MCF 10A (cell line): ENCODE measurements at regions not wholly inside any gene's neighbourhood (a gene's known extent, or its start where the extent isn't known, plus 50 kb on each side); places are given as distances from the start of the nearest gene placed in this dataset.

ENCODE experiments used
- BruUV-seq: library from RNA; stranded (reverse); fragments of 400-500 nt; replicated peaks from 2 replicates; lab custom pipeline; 2021; lab: Mats Ljungman, UMichigan
- CTCF ChIA-PET: fragments of 300-600 bp; sonication (Branson Sonifier 250); formaldehyde crosslinking; extraction: SDS; loops from one replicate; lab custom pipeline; 2021; ENCODE audit warnings: antibody characterized with exemption, inconsistent platforms; lab: Yijun Ruan, JAX
- POLR2A ChIA-PET: fragments of 300-600, 350-650 bp; sonication (Branson Sonifier 250); formaldehyde crosslinking; extraction: SDS; loops from one replicate; lab custom pipeline; 2020; ENCODE audit warnings: antibody characterized with exemption, inconsistent platforms; lab: Yijun Ruan, JAX
- DNase-seq: peaks from one replicate; pipeline ENCODE4 v3.0.0-alpha.2; 2018; ENCODE audit not compliant: unreplicated experiment
- H3K27ac Mint-ChIP-seq: one replicate; pipeline ENCODE4 v1.8.0; 2022; ENCODE audit warnings: mild to moderate bottlenecking, low read depth, mixed read lengths; ENCODE audit not compliant: unreplicated experiment
- H3K27me3 Mint-ChIP-seq: one replicate; pipeline ENCODE4 v1.8.0; 2022; ENCODE audit warnings: mixed read lengths; ENCODE audit not compliant: insufficient read depth, unreplicated experiment
- H3K36me3 Mint-ChIP-seq: one replicate; pipeline ENCODE4 v1.8.0; 2022; ENCODE audit warnings: mild to moderate bottlenecking, moderate library complexity, mixed read lengths; ENCODE audit not compliant: insufficient read depth, unreplicated experiment
- H3K4me1 Mint-ChIP-seq: one replicate; pipeline ENCODE4 v1.8.0; 2022; ENCODE audit warnings: mixed read lengths; ENCODE audit not compliant: insufficient read depth, unreplicated experiment
- H3K4me3 Mint-ChIP-seq: one replicate; pipeline ENCODE4 v1.8.0; 2022; ENCODE audit warnings: mild to moderate bottlenecking, moderate library complexity, mixed read lengths; ENCODE audit not compliant: unreplicated experiment
- H3K9me3 Mint-ChIP-seq: one replicate; pipeline ENCODE4 v1.8.0; 2022; ENCODE audit warnings: mixed read lengths; ENCODE audit not compliant: unreplicated experiment
- intact Hi-C: fragments of 100-400 bp; cut with micrococcal nuclease; formaldehyde crosslinking; loops from 2 replicates; pipeline ENCODE4 v1.14.1; 2022
- TF ChIP-seq, protein P1 (sequence below): fragments of 200-600 bp; IDR thresholded peaks from one replicate; pipeline ENCODE4 v1.8.0; 2022; ENCODE audit warnings: antibody characterized with exemption, mild to moderate bottlenecking; ENCODE audit not compliant: unreplicated experiment

GRCh38 chr5:82992646-82993045 lies 84.5 kb downstream of the TMEM167A start:
- TF ChIP-seq, protein P1, sequence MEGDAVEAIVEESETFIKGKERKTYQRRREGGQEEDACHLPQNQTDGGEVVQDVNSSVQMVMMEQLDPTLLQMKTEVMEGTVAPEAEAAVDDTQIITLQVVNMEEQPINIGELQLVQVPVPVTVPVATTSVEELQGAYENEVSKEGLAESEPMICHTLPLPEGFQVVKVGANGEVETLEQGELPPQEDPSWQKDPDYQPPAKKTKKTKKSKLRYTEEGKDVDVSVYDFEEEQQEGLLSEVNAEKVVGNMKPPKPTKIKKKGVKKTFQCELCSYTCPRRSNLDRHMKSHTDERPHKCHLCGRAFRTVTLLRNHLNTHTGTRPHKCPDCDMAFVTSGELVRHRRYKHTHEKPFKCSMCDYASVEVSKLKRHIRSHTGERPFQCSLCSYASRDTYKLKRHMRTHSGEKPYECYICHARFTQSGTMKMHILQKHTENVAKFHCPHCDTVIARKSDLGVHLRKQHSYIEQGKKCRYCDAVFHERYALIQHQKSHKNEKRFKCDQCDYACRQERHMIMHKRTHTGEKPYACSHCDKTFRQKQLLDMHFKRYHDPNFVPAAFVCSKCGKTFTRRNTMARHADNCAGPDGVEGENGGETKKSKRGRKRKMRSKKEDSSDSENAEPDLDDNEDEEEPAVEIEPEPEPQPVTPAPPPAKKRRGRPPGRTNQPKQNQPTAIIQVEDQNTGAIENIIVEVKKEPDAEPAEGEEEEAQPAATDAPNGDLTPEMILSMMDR: no peak
- H3K27me3 Mint-ChIP-seq: no peaks in the 10 kb centered on the region
- DNase-seq: no peak
- CTCF ChIA-PET: no interaction called here
- intact Hi-C loops: no loop called here
- H3K4me1 Mint-ChIP-seq: no peaks in the 10 kb centered on the region
- no TSS peak for BruUV-seq
- no peaks in the 10 kb centered on the region for H3K9me3 Mint-ChIP-seq
- H3K27ac Mint-ChIP-seq: no peak overlapping the region
- POLR2A ChIA-PET: no interaction called here
- no peak overlapping the region for H3K4me3 Mint-ChIP-seq
- H3K36me3 Mint-ChIP-seq: no peaks in the 10 kb centered on the region

GRCh38 chr5:82991678-82992323 lies 85.4 kb downstream of the TMEM167A start:
- Mint-ChIP-seq H3K4me3 (no peak overlapping the region), H3K9me3 (no peaks in the 10 kb centered on the region), H3K36me3 (no peaks in the 10 kb centered on the region), H3K27ac (no peak overlapping the region), H3K27me3 (no peaks in the 10 kb centered on the region), H3K4me1 (no peaks in the 10 kb centered on the region)
- intact Hi-C loops: no loop called here
- TF ChIP-seq, protein P1: no peak
- peak; percentile 46 for DNase-seq
- CTCF ChIA-PET: no interaction called here
- BruUV-seq: no TSS peak
- POLR2A ChIA-PET: no interaction called here

- POLR2A ChIA-PET: no interaction called here
- Mint-ChIP-seq H3K36me3 (no peaks in the 10 kb centered on the region), H3K4me1 (no peaks in the 10 kb centered on the region), H3K27ac (no peak overlapping the region), H3K9me3 (no peaks in the 10 kb centered on the region), H3K4me3 (no peak overlapping the region), H3K27me3 (no peaks in the 10 kb centered on the region)
- intact Hi-C loops: no loop called here
- CTCF ChIA-PET: interaction anchor here (1.0 kb wide), 1 partner anchor 438 kb away, joined by 3 read pairs; no protein-coding TSS in a partner anchor
- TF ChIP-seq, protein P1: no peak
- no TSS peak for BruUV-seq
- DNase-seq: no peak
These were observed 86.1 kb downstream of the TMEM167A start for GRCh38 chr5:82991059-82991458.

DNA sequence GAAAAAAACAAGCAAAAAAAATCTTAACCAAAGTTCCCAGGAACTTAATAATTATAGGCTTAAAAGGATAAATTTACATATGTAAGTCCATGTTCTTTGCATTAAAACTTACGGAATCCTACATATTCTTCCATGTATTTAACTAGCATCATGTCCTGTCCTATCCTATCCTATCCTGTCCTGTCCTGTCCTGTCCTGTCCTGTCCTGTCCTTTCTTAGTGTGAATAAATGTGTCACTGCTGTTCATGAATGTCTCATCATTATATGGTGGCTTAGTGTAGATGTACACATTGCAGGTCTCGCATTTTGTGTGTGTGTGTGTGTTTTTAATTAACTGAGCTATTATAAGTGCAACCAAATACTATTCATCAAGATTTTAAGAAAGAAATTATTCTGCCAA lies 90.0 kb downstream of the TMEM167A start:
- no peak for DNase-seq
- intact Hi-C loops: no loop called here
- CTCF ChIA-PET: no interaction called here

More for the DNA sequence above, 90.0 kb downstream of the TMEM167A start:
- Mint-ChIP-seq H3K27me3 (no peaks in the 10 kb centered on the region), H3K9me3 (no peaks in the 10 kb centered on the region), H3K27ac (no peak overlapping the region), H3K4me3 (no peak overlapping the region), H3K36me3 (no peaks in the 10 kb centered on the region), H3K4me1 (no peaks in the 10 kb centered on the region)
- BruUV-seq: no TSS peak
- TF ChIP-seq, protein P1: no peak
- POLR2A ChIA-PET: no interaction called here
